Brain microvascular endothelial cell (primary cell): ENCODE measurements at regions not wholly inside any gene's neighbourhood (a gene's known extent, or its start where the extent isn't known, plus 50 kb on each side); places are given as distances from the start of the nearest gene placed in this dataset.
"Not testable (repeated sequence)": the region's sequence is repeated elsewhere in the genome, so short reads cannot be mapped to it uniquely, and the experiment has no call there.

Experiments used
- DNase-seq: peaks from one replicate; pipeline ENCODE4 v3.0.0-alpha.2; 2020
- H3K27ac ChIP-seq: fragments of 250-450 bp; sonication (Bioruptor Pico); 2 replicates; pipeline ENCODE4 v1.5.1; 2020; ENCODE audit warnings: mild to moderate bottlenecking, moderate library complexity
- H3K27me3 ChIP-seq: fragments of 250-450 bp; sonication (Bioruptor Pico); replicated peaks from 2 replicates; pipeline ENCODE4 v1.5.1; 2020; ENCODE audit warnings: mild to moderate bottlenecking
- H3K36me3 ChIP-seq: fragments of 250-450 bp; sonication (Bioruptor Pico); replicated peaks from 2 replicates; pipeline ENCODE4 v1.5.1; 2020; ENCODE audit warnings: mild to moderate bottlenecking
- H3K4me3 ChIP-seq: 2 replicates; pipeline ENCODE4 v1.5.1; 2011; ENCODE audit warnings: low read depth, mild to moderate bottlenecking, control low read depth, low read length, moderate library complexity
- in situ Hi-C: cut with HindIII; loops from 2 replicates; pipeline ENCODE4 v1.10.0; 2017; ENCODE audit warnings: low sequenced_read_pairs, low pct_ligation_motif_present
- TF ChIP-seq, protein P1 (sequence below): IDR thresholded peaks from 2 replicates; pipeline ENCODE4 v1.5.1; 2011; ENCODE audit warnings: low read depth, mild to moderate bottlenecking, moderate library complexity, low read length, control low read depth, inconsistent platforms; ENCODE audit errors: missing control alignments

DNA sequence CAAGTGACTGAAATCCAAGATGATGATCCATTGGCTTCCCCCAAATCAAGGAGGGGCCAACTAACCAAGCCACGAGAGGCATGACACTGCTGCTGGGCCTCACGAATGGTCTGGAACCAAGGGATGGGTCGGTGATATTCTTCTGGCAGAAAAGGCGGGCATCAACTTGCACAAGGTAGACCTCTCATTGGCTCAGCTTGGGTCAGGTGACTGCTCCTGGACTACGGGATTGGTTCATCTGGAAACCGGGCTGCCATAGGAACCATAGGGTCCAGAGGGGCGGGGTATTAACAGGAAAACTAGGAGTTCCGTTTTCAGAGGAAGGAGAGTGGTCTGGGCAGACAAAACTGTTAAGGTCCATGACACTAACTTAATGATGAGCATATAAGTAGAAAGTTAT, 100.9 kb downstream of the TFAP2C start:
- Histone ChIP-seq H3K27me3 (no peaks in the 10 kb centered on the region), H3K27ac (no peak overlapping the region), H3K36me3 (no peaks in the 10 kb centered on the region), H3K4me3 (no peak overlapping the region)
- in situ Hi-C loops, result no loop called here
- TF ChIP-seq, protein P1, sequence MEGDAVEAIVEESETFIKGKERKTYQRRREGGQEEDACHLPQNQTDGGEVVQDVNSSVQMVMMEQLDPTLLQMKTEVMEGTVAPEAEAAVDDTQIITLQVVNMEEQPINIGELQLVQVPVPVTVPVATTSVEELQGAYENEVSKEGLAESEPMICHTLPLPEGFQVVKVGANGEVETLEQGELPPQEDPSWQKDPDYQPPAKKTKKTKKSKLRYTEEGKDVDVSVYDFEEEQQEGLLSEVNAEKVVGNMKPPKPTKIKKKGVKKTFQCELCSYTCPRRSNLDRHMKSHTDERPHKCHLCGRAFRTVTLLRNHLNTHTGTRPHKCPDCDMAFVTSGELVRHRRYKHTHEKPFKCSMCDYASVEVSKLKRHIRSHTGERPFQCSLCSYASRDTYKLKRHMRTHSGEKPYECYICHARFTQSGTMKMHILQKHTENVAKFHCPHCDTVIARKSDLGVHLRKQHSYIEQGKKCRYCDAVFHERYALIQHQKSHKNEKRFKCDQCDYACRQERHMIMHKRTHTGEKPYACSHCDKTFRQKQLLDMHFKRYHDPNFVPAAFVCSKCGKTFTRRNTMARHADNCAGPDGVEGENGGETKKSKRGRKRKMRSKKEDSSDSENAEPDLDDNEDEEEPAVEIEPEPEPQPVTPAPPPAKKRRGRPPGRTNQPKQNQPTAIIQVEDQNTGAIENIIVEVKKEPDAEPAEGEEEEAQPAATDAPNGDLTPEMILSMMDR, result no peak
- DNase-seq, result no peak

DNA sequence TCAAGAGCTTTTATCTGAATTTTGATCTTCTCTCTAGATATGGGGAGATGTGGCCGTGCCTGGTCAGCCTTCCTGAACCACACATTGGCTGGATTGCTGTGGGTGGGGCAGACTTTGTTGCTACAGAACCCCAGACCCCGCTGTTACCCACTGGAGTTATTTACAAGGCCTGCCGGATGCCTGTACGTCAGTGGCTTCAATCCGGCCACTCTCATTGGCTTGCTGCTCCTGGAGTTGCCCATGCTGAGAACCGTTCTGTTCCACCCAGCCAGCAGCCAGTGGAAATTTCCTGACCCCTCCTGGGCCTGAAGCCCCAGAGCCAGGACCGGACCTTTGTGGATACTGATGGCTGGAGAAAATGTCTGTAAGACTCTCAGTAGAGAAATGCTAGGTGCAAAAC, 101.9 kb downstream of the TFAP2C start:
- H3K4me3 ChIP-seq, result no peak overlapping the region
- in situ Hi-C loops, result no loop called here
- no peaks in the 10 kb centered on the region for H3K27me3 ChIP-seq
- TF ChIP-seq, protein P1, result no peak
- DNase-seq, result no peak
- no peaks in the 10 kb centered on the region for H3K36me3 ChIP-seq
- H3K27ac ChIP-seq, result no peak overlapping the region

DNA sequence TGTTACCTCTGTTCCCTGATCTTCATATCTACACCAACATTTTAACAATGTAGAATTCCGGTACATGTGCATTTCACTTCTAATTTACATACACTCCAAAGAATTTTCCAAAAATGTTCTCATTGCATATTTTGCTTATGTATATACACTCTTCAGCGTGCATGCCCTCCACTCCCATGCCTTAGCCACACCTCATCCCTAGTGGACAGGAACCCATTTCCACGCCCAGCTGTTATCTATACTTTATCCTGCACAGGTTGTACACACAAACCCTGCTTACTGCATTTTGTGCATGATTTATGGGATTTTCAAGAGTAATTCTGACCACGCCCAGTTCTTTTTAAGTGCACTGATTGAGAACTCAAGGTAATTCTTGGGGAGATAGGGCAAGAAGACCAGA, 102.4 kb downstream of the TFAP2C start:
- no peak for DNase-seq
- H3K27ac ChIP-seq, result no peak overlapping the region
- TF ChIP-seq, protein P1, result no peak
- H3K27me3 ChIP-seq, result no peaks in the 10 kb centered on the region
- no peaks in the 10 kb centered on the region for H3K36me3 ChIP-seq
- no peak overlapping the region for H3K4me3 ChIP-seq
- in situ Hi-C loops, result no loop called here

DNA sequence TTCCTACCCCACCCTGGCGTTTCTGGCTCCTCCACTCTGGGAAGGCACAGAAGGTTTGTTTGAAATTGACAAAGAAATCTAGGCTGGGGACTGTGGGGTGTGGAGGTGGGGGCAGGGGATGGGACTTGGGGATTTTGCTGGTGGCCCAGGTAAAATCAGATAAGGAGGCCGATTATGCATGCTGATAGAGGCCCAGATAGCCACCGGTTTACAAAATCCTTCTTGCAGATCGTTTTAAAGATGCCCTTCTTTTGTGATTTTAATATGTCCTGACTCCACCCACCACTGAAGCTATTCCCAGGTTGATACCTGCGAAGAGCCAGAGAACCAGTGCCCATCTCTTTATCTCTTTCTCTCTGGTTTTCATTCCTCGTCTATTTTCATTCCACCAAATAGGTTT, 104.9 kb downstream of the TFAP2C start:
- Histone ChIP-seq H3K27ac (no peak overlapping the region), H3K4me3 (no peak overlapping the region), H3K36me3 (no peaks in the 10 kb centered on the region), H3K27me3 (no peaks in the 10 kb centered on the region)
- no peak for DNase-seq
- TF ChIP-seq, protein P1, result no peak
- in situ Hi-C loops, result no loop called here

DNA sequence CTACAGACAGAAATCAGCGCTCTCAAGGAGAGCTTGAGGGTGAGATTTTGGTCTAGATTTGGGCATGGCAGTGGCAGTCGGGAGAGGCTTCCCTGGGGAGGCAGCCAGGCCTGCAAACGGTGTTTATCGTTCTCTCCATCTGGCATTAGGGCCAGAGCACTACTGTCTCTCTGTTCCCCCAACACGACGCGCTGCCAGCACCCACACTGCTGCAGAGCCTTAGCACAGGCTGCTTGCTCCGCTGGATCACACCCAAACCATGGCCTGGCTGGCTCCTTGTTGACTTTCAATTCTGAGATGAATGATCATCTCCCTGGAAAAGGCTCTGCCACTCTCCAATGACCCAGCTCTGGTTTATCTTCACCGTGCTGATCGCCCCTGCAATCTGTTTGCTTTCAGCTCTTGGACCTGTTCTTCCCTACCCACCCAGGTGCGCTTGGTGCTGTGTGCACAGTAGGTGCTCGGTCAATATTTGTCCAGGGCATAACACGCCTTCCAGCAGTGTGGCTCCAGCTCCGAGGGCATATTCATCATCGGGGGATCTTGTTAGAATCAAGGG, 106.1 kb downstream of the TFAP2C start:
- no peak for DNase-seq
- H3K36me3 ChIP-seq, result no peaks in the 10 kb centered on the region
- H3K4me3 ChIP-seq, result no peak overlapping the region
- TF ChIP-seq, protein P1, result no peak
- H3K27ac ChIP-seq, result no peak overlapping the region
- in situ Hi-C loops, result no loop called here
- no peaks in the 10 kb centered on the region for H3K27me3 ChIP-seq

DNA sequence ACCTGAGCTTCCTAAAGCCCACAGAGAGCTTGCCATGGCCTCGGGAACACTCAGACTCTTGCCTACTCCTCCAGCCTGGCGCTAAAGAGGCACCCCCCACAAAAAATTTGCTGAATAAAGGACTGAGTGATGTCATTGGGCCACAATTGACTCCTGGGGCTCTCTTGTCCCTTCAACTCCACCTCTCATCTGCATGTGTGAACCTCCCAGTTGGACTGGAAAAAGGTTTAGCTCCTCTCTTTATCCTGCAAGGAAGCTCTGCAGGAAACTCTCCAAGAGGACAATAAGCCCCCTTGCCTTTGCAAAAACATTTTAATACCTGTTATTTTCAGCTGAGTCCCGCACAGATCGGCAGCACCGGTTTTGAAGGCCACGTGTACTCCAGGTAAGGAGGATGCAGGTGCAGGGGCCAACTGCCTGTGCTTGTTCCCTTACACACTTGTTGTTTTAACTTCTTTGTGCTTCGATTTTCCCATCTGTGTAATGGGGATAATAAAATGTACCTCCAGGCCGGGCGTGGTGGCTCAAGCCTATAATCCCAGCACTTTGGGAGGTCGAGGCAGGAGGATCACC, 107.3 kb downstream of the TFAP2C start:
- in situ Hi-C loops, result no loop called here
- Histone ChIP-seq H3K4me3 (no peak overlapping the region), H3K27ac (no peak overlapping the region), H3K36me3 (no peaks in the 10 kb centered on the region), H3K27me3 (no peaks in the 10 kb centered on the region)
- no peak for DNase-seq
- TF ChIP-seq, protein P1, result no peak

DNA sequence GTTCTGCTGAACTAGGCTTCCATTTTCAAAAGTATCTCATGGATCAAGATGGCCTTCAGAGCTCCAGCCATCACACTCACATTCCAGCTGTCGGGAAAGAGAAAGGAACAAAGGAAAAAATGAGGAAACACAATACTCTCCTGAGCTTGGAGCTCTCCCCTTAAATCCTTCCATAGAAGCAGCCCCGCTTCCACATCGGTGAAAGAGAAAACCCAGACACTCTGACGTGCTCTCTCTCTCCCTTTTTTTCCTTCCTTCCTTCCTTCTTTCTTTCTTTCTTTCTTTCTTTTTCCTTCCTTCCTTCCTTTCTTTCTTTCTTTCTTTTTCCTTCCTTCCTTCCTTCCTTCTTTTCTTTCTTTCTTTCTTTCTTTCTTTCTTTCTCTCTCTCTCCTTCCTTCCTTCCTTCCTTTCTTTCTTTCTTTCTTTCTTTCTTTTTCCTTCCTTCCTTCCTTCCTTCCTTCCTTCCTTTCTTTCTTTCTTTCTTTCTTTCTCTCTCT, 115.3 kb downstream of the TFAP2C start:
- H3K27me3 ChIP-seq, H3K36me3 ChIP-seq, H3K27ac ChIP-seq, H3K4me3 ChIP-seq, DNase-seq, in situ Hi-C loops: not testable (repeated sequence)
